SU-DHL-6 (cell line): ENCODE measurements at regions not wholly inside any gene's neighbourhood (a gene's known extent, or its start where the extent isn't known, plus 50 kb on each side); places are given as distances from the start of the nearest gene placed in this dataset.
"Not testable (repeated sequence)": the region's sequence is repeated elsewhere in the genome, so short reads cannot be mapped to it uniquely, and the experiment has no call there.

Experiments
- H2AFZ ChIP-seq: fragments of 200-600 bp; sonication (generic); 2 replicates; pipeline ENCODE4 v1.6.1; 2014; ENCODE audit warnings: low read depth, mild to moderate bottlenecking, moderate library complexity, mixed read lengths, antibody characterized with exemption, low read length; ENCODE audit not compliant: severe bottlenecking
- H3F3A ChIP-seq: fragments of 200-600 bp; shearing (Covaris generic); 2 replicates; pipeline ENCODE4 v1.6.0; 2016; ENCODE audit warnings: antibody characterized with exemption, mild to moderate bottlenecking; ENCODE audit not compliant: insufficient read depth
- H3K27ac ChIP-seq: fragments of 200-600 bp; sonication (generic); 2 replicates; pipeline ENCODE4 v1.5.1; 2016; ENCODE audit warnings: low read depth, mild to moderate bottlenecking, low read length, moderate library complexity, mixed read lengths
- H3K27me3 ChIP-seq: fragments of 200-600 bp; sonication (generic), shearing (Covaris generic); 2 replicates; pipeline ENCODE4 v1.6.0; 2014; ENCODE audit warnings: mild to moderate bottlenecking, low read length
- H3K36me3 ChIP-seq: fragments of 200-600 bp; sonication (generic); 2 replicates; pipeline ENCODE4 v1.6.1; 2014; ENCODE audit warnings: mild to moderate bottlenecking, low read length, mixed read lengths
- H3K4me2 ChIP-seq: fragments of 300-600, 200-600 bp; shearing (Covaris generic), sonication (generic); 2 replicates; pipeline ENCODE4 v1.6.0; 2014; ENCODE audit warnings: low read length, low read depth, mild to moderate bottlenecking; ENCODE audit not compliant: poor library complexity, severe bottlenecking
- H3K4me3 ChIP-seq: fragments of 200-600 bp; sonication (generic); 2 replicates; pipeline ENCODE4 v1.5.1; 2014; ENCODE audit warnings: antibody characterized with exemption, low read length, mild to moderate bottlenecking, mixed read lengths; ENCODE audit not compliant: insufficient read depth, poor library complexity, severe bottlenecking
- H3K79me2 ChIP-seq: fragments of 200-600 bp; sonication (generic); 2 replicates; pipeline ENCODE4 v1.6.1; 2014; ENCODE audit warnings: mild to moderate bottlenecking, low read length, moderate library complexity; ENCODE audit not compliant: insufficient read depth
- H3K9ac ChIP-seq: fragments of 200-600 bp; sonication (generic); 2 replicates; pipeline ENCODE4 v1.7.0; 2014; ENCODE audit warnings: mild to moderate bottlenecking, low read length
- H3K9me2 ChIP-seq: fragments of 200-600 bp; sonication (generic); replicated peaks from 2 replicates; pipeline ENCODE4 v1.6.1; 2014; ENCODE audit warnings: low read length; ENCODE audit not compliant: insufficient read depth
- H3K9me3 ChIP-seq: fragments of 200-600 bp; sonication (generic); 2 replicates; pipeline ENCODE4 v1.6.1; 2014; ENCODE audit warnings: low read length, mixed read lengths; ENCODE audit not compliant: insufficient read depth
- H4K20me1 ChIP-seq: fragments of 200-600 bp; sonication (generic); 2 replicates; pipeline ENCODE4 v1.6.1; 2014; ENCODE audit warnings: low read depth, mild to moderate bottlenecking, antibody characterized with exemption, low read length, moderate library complexity, mixed read lengths
- EZH2phosphoT487 ChIP-seq: fragments of 200-600 bp; sonication (generic), shearing (Covaris generic); conservative IDR thresholded peaks from 2 replicates; pipeline ENCODE4 v1.6.1; 2018; ENCODE audit warnings: mild to moderate bottlenecking, antibody characterized with exemption, low read length, moderate library complexity, mixed read lengths
- TF ChIP-seq, protein P1 (sequence below): fragments of 200-600 bp; sonication (generic); IDR thresholded peaks from one replicate; pipeline ENCODE4 v1.5.1; 2017; ENCODE audit warnings: antibody characterized with exemption, mild to moderate bottlenecking, low read length, moderate library complexity; ENCODE audit not compliant: insufficient read depth, poor library complexity, severe bottlenecking

DNA sequence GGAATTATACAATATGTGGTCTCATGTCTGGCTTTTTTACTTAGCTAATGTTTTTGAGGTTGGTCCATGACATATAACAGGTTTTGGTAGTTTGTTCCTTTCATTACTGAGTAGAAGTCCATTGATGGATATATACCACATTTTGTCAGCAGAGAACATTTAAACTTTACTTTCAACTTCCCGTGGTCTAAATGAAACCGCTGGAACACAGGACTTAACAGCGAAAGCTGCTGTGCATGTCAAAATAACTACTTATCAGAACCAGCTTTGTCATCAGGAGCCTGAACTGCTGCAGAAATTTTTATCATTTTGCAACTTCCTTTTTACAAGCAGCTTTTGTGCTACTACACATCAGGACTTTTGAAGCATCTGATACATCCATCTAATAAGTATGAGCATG is 147.0 kb downstream of the TBC1D2B start:
- not testable (repeated sequence) for H3K4me2 ChIP-seq, H3K36me3 ChIP-seq, H3F3A ChIP-seq, H3K4me3 ChIP-seq, H2AFZ ChIP-seq, H3K9ac ChIP-seq, H3K9me2 ChIP-seq, H3K27ac ChIP-seq, H3K27me3 ChIP-seq, H3K9me3 ChIP-seq, H4K20me1 ChIP-seq, H3K79me2 ChIP-seq

DNA sequence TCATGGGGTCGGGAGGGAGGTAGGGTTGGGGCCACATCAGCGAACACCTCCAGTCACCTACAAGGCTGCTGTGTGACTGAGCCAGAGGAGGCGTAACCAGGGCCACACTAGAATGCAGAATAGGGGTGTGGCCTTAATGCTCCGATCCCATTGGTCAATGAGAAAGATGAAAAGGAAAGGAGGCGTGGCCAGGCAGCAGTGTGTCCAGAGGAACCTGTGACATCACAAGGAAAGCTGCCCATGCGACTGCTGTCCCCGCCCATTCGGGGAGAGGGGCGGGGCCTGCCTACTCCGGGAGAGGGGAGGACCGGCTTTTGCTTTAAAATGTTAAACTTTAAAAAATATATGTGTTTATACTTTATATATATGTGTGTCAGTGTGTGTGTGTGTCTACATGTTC is 150.7 kb downstream of the TBC1D2B start:
- H3K27me3 ChIP-seq, H3K4me2 ChIP-seq, H3K27ac ChIP-seq, H3F3A ChIP-seq, H3K79me2 ChIP-seq, H3K9me2 ChIP-seq, H4K20me1 ChIP-seq, H3K36me3 ChIP-seq, H2AFZ ChIP-seq, H3K4me3 ChIP-seq, H3K9ac ChIP-seq, H3K9me3 ChIP-seq: not testable (repeated sequence)

DNA sequence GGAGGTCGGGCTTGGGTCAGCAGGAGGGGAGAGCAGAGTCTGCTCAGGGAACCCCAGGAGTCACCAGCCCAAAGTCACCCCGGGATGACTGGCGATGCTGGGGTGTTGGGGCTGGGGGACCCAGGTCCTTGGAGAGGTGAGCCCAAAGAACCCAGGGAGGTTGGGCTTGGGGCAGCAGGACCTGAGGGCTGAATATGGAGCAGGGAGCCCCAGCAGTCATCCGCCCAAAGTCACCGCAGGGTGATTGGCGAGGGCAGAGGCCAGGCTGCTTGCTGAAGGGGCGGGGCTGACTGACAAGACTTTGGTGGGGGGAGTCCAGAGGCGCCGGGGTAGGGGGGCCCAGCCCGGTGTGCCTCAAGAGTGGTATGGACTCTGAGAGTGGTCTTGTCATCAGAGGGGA is 151.2 kb downstream of the TBC1D2B start:
- not testable (repeated sequence) for H3K4me2 ChIP-seq, H3K9me3 ChIP-seq, H3K27me3 ChIP-seq, H3K4me3 ChIP-seq, H3F3A ChIP-seq, H3K79me2 ChIP-seq, H4K20me1 ChIP-seq, H3K27ac ChIP-seq, H2AFZ ChIP-seq, H3K36me3 ChIP-seq, H3K9ac ChIP-seq, H3K9me2 ChIP-seq

DNA sequence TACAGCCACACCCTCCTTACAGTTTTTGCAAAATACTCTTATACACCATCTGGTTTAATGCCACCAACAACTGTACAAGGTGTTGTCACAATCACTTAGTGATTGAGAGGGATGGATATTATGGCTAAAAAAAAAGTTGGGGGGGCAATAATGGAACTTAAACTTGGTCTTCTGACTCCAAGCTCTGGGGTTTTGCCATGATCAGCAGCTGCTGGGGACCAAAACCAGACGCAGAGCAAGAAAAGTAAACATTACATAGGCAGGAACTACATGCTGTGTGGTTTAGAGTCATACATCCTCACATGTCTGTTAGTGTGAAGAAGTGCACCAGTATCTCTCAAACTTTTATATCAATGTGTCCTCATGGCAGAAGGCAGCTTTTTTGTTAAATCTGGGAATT is 152.4 kb downstream of the TBC1D2B start:
- H3K9ac ChIP-seq, H3K9me2 ChIP-seq, H3K79me2 ChIP-seq, H3F3A ChIP-seq, H3K4me3 ChIP-seq, H3K9me3 ChIP-seq, H2AFZ ChIP-seq, H3K27me3 ChIP-seq, H3K27ac ChIP-seq, H3K4me2 ChIP-seq, H4K20me1 ChIP-seq, H3K36me3 ChIP-seq: not testable (repeated sequence)

DNA sequence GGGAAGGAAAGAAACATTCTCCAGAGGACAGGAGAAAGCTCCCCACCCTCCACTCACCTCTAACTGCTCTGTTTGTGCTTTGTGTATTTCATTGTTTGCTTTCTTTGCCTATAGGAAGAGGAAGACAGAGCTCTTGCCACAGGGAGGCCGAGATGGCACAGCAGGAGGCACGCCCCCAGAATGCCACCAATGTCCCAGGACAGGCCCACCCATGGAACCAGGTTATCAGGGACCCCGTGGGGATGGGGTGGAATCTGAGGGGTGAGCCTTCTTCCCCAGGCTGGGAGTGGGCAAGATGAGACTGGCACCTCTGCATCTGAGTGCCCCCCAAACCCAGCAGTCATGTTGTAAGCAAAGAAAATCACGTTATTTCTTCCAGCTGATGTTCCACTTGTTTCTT is 155.8 kb downstream of the TBC1D2B start:
- H3K9me2 ChIP-seq, result no peaks in the 10 kb centered on the region
- no peaks in the 10 kb centered on the region for H3K36me3 ChIP-seq
- H3K9ac ChIP-seq, result no peak overlapping the region
- no peak overlapping the region for H3K4me2 ChIP-seq
- no peaks in the 10 kb centered on the region for H3F3A ChIP-seq
- TF ChIP-seq, protein P1, sequence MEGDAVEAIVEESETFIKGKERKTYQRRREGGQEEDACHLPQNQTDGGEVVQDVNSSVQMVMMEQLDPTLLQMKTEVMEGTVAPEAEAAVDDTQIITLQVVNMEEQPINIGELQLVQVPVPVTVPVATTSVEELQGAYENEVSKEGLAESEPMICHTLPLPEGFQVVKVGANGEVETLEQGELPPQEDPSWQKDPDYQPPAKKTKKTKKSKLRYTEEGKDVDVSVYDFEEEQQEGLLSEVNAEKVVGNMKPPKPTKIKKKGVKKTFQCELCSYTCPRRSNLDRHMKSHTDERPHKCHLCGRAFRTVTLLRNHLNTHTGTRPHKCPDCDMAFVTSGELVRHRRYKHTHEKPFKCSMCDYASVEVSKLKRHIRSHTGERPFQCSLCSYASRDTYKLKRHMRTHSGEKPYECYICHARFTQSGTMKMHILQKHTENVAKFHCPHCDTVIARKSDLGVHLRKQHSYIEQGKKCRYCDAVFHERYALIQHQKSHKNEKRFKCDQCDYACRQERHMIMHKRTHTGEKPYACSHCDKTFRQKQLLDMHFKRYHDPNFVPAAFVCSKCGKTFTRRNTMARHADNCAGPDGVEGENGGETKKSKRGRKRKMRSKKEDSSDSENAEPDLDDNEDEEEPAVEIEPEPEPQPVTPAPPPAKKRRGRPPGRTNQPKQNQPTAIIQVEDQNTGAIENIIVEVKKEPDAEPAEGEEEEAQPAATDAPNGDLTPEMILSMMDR, result no peak
- no peak for TF ChIP-seq EZH2phosphoT487
- H3K9me3 ChIP-seq, result no peaks in the 10 kb centered on the region
- H3K27me3 ChIP-seq, result no peaks in the 10 kb centered on the region
- no peak overlapping the region for H3K4me3 ChIP-seq
- no peak overlapping the region for H3K27ac ChIP-seq
- no peaks in the 10 kb centered on the region for H3K79me2 ChIP-seq
- no peak overlapping the region for H2AFZ ChIP-seq
- H4K20me1 ChIP-seq, result no peaks in the 10 kb centered on the region

DNA sequence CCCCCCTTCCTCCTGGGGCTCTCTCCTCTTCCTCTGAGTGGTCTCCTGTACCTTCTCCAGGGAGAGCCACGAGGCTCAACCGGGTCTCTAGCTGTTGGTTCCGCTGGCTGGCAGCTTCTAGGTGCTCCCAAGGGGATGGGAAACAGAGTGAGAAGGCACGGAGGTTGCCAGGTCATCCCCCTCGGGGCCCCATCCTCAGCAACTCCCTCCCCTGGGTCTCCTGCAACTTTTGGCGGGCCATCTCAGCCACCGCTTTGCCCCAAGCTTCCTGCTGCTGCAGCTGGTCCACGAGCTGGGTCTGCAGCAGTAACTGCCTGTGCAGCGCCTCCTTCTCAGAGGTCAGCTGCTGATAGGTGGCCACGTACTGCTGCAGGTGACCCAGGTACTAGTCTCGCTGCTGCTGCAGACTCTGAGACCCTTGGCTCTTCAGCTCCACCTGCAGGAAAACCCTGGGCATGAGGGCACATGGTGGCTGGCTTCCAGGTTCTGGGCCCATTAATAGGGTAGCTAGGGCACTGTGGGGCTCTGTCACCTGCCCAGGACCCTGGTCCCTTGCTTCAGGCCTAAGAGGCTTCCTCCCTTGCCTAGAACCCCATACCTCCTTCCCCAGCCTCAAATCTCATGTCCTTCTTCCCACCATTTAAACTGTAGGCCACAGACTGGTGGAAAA is 160.4 kb downstream of the TBC1D2B start:
- not testable (repeated sequence) for H3K4me2 ChIP-seq

DNA sequence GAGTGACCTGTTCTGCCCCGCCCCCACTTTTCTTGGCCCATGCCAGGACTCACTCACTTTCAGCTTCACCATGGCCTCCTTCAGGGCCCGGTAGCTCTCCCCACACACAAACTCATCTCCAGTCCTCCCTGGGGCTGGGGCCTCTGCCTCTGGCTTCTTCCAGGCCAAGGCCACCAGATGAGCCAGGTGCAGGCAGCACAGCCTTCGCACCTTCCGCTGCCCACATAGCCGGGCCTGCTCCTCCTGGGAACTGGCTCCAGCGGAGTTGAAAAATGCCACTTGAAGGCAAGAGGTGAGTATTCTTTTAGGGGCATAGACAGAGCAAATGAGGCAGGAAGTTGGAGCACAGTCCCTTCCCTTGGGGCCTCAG is 161.6 kb downstream of the TBC1D2B start:
- not testable (repeated sequence) for H3K79me2 ChIP-seq, H3F3A ChIP-seq, H3K36me3 ChIP-seq, H3K9me3 ChIP-seq, H3K9ac ChIP-seq, H3K4me2 ChIP-seq, H3K27ac ChIP-seq, H2AFZ ChIP-seq, H3K4me3 ChIP-seq, H3K9me2 ChIP-seq, H3K27me3 ChIP-seq, H4K20me1 ChIP-seq

More for the DNA sequence above, 160.4 kb downstream of the TBC1D2B start:
- H3K27ac ChIP-seq, H3F3A ChIP-seq, H3K36me3 ChIP-seq, H3K9me3 ChIP-seq, H3K27me3 ChIP-seq, H4K20me1 ChIP-seq, H3K9ac ChIP-seq, H2AFZ ChIP-seq, H3K9me2 ChIP-seq, H3K79me2 ChIP-seq, H3K4me3 ChIP-seq: not testable (repeated sequence)
